A549 (cell line): ENCODE measurements at regions not wholly inside any gene's neighbourhood (a gene's known extent, or its start where the extent isn't known, plus 50 kb on each side); places are given as distances from the start of the nearest gene placed in this dataset.
A peak's percentile ranks its signal among the peaks of the same experiment; 100 is the strongest.
"Not testable (repeated sequence)": the region's sequence is repeated elsewhere in the genome, so short reads cannot be mapped to it uniquely, and the experiment has no call there.

Source experiments
- CTCF ChIP-seq: fragments of >200 bp; sonication (Bioruptor Twin); formaldehyde crosslinking; IDR thresholded peaks from 3 replicates; pipeline ENCODE4 v1.5.1; 2016
- KDM5A ChIP-seq: fragments of 200-600 bp; sonication (generic); IDR thresholded peaks from 2 replicates; pipeline ENCODE4 v1.6.1; 2016; ENCODE audit warnings: antibody characterized with exemption, mild to moderate bottlenecking
- NPAS2 ChIP-seq: fragments of 250-450 bp; sonication (Bioruptor Pico); IDR thresholded peaks from 2 replicates; pipeline ENCODE4 v1.8.0; 2022; ENCODE audit warnings: mild to moderate bottlenecking, moderate library complexity, borderline replicate concordance
- POLR2A ChIP-seq: IDR thresholded peaks from 2 replicates; pipeline ENCODE4 v1.6.1; 2012; ENCODE audit warnings: mild to moderate bottlenecking, low read length
- RAD21 ChIP-seq, 2 experiments: fragments of >200 bp in 1 of 2; sonication (Bioruptor Twin) in 1 of 2; formaldehyde crosslinking in 1 of 2; IDR thresholded peaks in 1 of 2; conservative IDR thresholded peaks in 1 of 2; 2 replicates in 1 of 2; 3 replicates in 1 of 2; pipeline ENCODE4 v1.6.1; 2012 to 2018; ENCODE audit warnings: inconsistent platforms in 1 of 2
- REST ChIP-seq: fragments of 200-600 bp; sonication (generic); IDR thresholded peaks from 2 replicates; pipeline ENCODE4 v1.6.1; 2016; ENCODE audit warnings: antibody characterized with exemption, mild to moderate bottlenecking, moderate library complexity
- SMC3 ChIP-seq: fragments of >200 bp; sonication (Bioruptor Twin); formaldehyde crosslinking; IDR thresholded peaks from 3 replicates; pipeline ENCODE4 v1.6.1; 2018; ENCODE audit warnings: inconsistent platforms
- SREBF2 ChIP-seq: fragments of 450-650 bp; IDR thresholded peaks from 2 replicates; pipeline ENCODE4 v1.6.1; 2014; ENCODE audit warnings: mild to moderate bottlenecking, moderate library complexity

GRCh38 chr17:45592433-45592923 is 102.0 kb upstream of the PLEKHM1 start:
- TF ChIP-seq CTCF, result peak; percentile 82
- not testable (repeated sequence) for TF ChIP-seq KDM5A; SREBF2; NPAS2 (CRISPR knock-in tag); REST; POLR2A
- peak; percentile 66 for TF ChIP-seq SMC3
- peak; percentile 52 to 65; a peak in 3 of 5 replicates for TF ChIP-seq RAD21 (conservative IDR thresholded peaks at IDR 0.05 in 1 of 2, IDR thresholded peaks at IDR 0.05 in 1 of 2)
